ENCODE measurements at regions not wholly inside any gene's neighbourhood (a gene's known extent, or its start where the extent isn't known, plus 50 kb on each side); places are given as distances from the start of the nearest gene placed in this dataset.

DNA sequence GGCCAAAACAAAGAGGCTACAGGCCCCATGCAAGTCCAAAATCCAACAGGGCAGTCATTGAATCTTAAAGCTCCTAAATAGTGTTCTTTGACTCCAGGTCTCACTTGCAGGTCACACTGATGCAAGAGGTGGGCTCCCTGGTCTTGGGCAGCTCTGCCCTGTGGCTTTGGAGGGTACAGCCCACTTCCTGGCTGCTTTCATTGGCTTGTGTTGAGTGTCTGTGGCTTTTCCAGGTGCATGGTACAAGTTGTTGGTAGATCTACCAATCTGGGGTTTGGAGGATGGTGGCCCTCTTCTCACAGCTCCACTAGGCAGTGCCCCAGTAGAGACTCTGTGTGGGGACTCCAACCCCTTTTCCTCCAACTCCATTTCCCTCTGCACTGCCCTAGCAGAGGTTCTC lies 115.8 kb upstream of the ALKAL2 start:
- H3K4me1 ChIP-seq (ENCODE audit: control insufficient read depth, low read depth, low read length) = no peaks in the 10 kb centered on the region
- H2BK120ac ChIP-seq (ENCODE audit: low read depth, low read length) = no peak overlapping the region
- H2BK15ac ChIP-seq (replicated peaks; ENCODE audit: low read depth) = no peak overlapping the region
- no peak overlapping the region for H3K18ac ChIP-seq (ENCODE audit: low read length)
- H3K4ac ChIP-seq (ENCODE audit: low read depth, low read length) = no peak overlapping the region
- H2BK5ac ChIP-seq (ENCODE audit: low read length) = no peak overlapping the region
- no peak overlapping the region for H4K8ac ChIP-seq (ENCODE audit: low read depth, low read length)
- no peak overlapping the region for H3K56ac ChIP-seq (ENCODE audit: low read length)
- no peak for DNase-seq
- H3K79me2 ChIP-seq (ENCODE audit: control insufficient read depth, insufficient read depth, low read length) = no peaks in the 10 kb centered on the region
- H2AK5ac ChIP-seq (ENCODE audit: low read length) = no peak overlapping the region
- no peak overlapping the region for H3K23ac ChIP-seq (ENCODE audit: low read length)
- no peak overlapping the region for H3K9ac ChIP-seq (ENCODE audit: low read length)
- H3K27me3 ChIP-seq (ENCODE audit: insufficient read depth, low read length, poor library complexity) = no peaks in the 10 kb centered on the region
- H3K79me1 ChIP-seq (ENCODE audit: low read length) = no peaks in the 10 kb centered on the region
- no peaks in the 10 kb centered on the region for H3K36me3 ChIP-seq (ENCODE audit: control insufficient read depth, insufficient read depth, low read length)
- no peak overlapping the region for H3K4me3 ChIP-seq (ENCODE audit: low read length)
- no peak overlapping the region for H3K4me2 ChIP-seq (ENCODE audit: low read length)
- no peak overlapping the region for H3K27ac ChIP-seq (ENCODE audit: low read depth, low read length)
- no peak overlapping the region for H4K5ac ChIP-seq (ENCODE audit: low read length)

- no peaks in the 10 kb centered on the region for H3K4me1 ChIP-seq (ENCODE audit: control insufficient read depth, low read depth, low read length)
- H3K27me3 ChIP-seq (ENCODE audit: insufficient read depth, low read length, poor library complexity) = no peaks in the 10 kb centered on the region
- no peak overlapping the region for H4K8ac ChIP-seq (ENCODE audit: low read depth, low read length)
- H3K79me2 ChIP-seq (ENCODE audit: control insufficient read depth, insufficient read depth, low read length) = no peaks in the 10 kb centered on the region
- H3K27ac ChIP-seq (ENCODE audit: low read depth, low read length) = no peak overlapping the region
- no peak overlapping the region for H2AK5ac ChIP-seq (ENCODE audit: low read length)
- no peaks in the 10 kb centered on the region for H3K36me3 ChIP-seq (ENCODE audit: control insufficient read depth, insufficient read depth, low read length)
- H3K9ac ChIP-seq (ENCODE audit: low read length) = no peak overlapping the region
- no peak overlapping the region for H2BK5ac ChIP-seq (ENCODE audit: low read length)
- WGBS (ENCODE audit: extremely low coverage, insufficient coverage, low lambda C conversion rate) = no CpG with 5 or more reads among the region's 3 CpGs
- H4K5ac ChIP-seq (ENCODE audit: low read length) = no peak overlapping the region
- no peak overlapping the region for H3K18ac ChIP-seq (ENCODE audit: low read length)
- H3K23ac ChIP-seq (ENCODE audit: low read length) = no peak overlapping the region
- H3K56ac ChIP-seq (ENCODE audit: low read length) = no peak overlapping the region
- H3K79me1 ChIP-seq (ENCODE audit: low read length) = no peaks in the 10 kb centered on the region
- DNase-seq = no peak
- H2BK120ac ChIP-seq (ENCODE audit: low read depth, low read length) = no peak overlapping the region
- H3K4me3 ChIP-seq (ENCODE audit: low read length) = no peak overlapping the region
- H3K4me2 ChIP-seq (ENCODE audit: low read length) = no peak overlapping the region
- H3K4ac ChIP-seq (ENCODE audit: low read depth, low read length) = no peak overlapping the region
- no peak overlapping the region for H2BK15ac ChIP-seq (replicated peaks; ENCODE audit: low read depth)
These were observed 114.8 kb upstream of the ALKAL2 start for GRCh38 chr2:402721-403120.

- Histone ChIP-seq H3K27me3 (ENCODE audit: insufficient read depth, low read length, poor library complexity) (no peaks in the 10 kb centered on the region), H3K27ac (ENCODE audit: low read depth, low read length) (no peak overlapping the region), H2BK5ac (ENCODE audit: low read length) (no peak overlapping the region), H3K79me2 (ENCODE audit: control insufficient read depth, insufficient read depth, low read length) (no peaks in the 10 kb centered on the region), H3K4me1 (ENCODE audit: control insufficient read depth, low read depth, low read length) (no peaks in the 10 kb centered on the region), H3K36me3 (ENCODE audit: control insufficient read depth, insufficient read depth, low read length) (no peaks in the 10 kb centered on the region), H3K79me1 (ENCODE audit: low read length) (no peaks in the 10 kb centered on the region), H2BK15ac (replicated peaks; ENCODE audit: low read depth) (no peak overlapping the region), H3K4ac (ENCODE audit: low read depth, low read length) (no peak overlapping the region), H3K56ac (ENCODE audit: low read length) (no peak overlapping the region), H3K18ac (ENCODE audit: low read length) (no peak overlapping the region), H3K23ac (ENCODE audit: low read length) (no peak overlapping the region), H3K4me3 (ENCODE audit: low read length) (no peak overlapping the region), H4K5ac (ENCODE audit: low read length) (no peak overlapping the region), H2BK120ac (ENCODE audit: low read depth, low read length) (no peak overlapping the region), H3K9ac (ENCODE audit: low read length) (no peak overlapping the region), H3K4me2 (ENCODE audit: low read length) (no peak overlapping the region), H2AK5ac (ENCODE audit: low read length) (no peak overlapping the region), H4K8ac (ENCODE audit: low read depth, low read length) (no peak overlapping the region)
- no peak for DNase-seq
- no CpG with 5 or more reads among the region's 3 CpGs for WGBS (ENCODE audit: extremely low coverage, insufficient coverage, low lambda C conversion rate)
These were observed 114.3 kb upstream of the ALKAL2 start for GRCh38 chr2:402206-402605.

DNA sequence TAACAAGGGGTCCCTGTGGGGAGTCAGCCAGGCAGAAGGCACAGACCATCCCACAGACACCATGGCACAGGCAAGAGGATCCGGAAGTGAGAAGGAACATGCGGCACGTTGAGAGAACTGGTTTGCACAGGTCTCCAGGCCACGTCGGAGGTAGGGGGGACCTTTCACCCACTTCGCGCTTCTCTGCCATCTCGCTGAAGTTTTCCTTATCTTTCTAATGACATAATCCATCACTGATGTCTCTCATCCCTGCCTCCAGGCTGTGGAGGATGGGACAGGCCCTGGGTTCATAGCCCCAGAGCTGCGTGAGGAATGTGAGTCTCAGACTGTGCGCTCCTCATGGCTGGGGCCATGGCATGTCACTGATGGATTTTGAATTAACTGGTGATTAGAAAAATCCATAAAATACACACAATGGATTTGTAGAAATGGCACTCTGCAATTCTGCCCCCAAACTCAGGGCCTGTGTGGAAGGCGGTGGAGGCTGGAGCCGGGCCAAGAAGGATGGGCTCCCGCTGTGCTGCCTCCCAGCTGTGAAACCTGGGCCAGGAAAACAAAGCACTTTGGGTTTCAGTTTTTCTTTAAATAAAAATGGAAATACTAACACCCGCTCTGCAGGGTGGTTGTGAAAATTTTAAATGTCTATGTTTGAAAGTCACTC lies 113.3 kb upstream of the ALKAL2 start:
- Histone ChIP-seq H3K9ac (ENCODE audit: low read length) (no peak overlapping the region), H3K56ac (ENCODE audit: low read length) (no peak overlapping the region), H3K4ac (ENCODE audit: low read depth, low read length) (no peak overlapping the region), H4K5ac (ENCODE audit: low read length) (no peak overlapping the region), H3K27me3 (ENCODE audit: insufficient read depth, low read length, poor library complexity) (no peaks in the 10 kb centered on the region), H3K4me1 (ENCODE audit: control insufficient read depth, low read depth, low read length) (no peaks in the 10 kb centered on the region), H2AK5ac (ENCODE audit: low read length) (no peak overlapping the region), H3K36me3 (ENCODE audit: control insufficient read depth, insufficient read depth, low read length) (no peaks in the 10 kb centered on the region), H3K79me2 (ENCODE audit: control insufficient read depth, insufficient read depth, low read length) (no peaks in the 10 kb centered on the region), H3K27ac (ENCODE audit: low read depth, low read length) (no peak overlapping the region), H3K4me2 (ENCODE audit: low read length) (no peak overlapping the region), H2BK15ac (replicated peaks; ENCODE audit: low read depth) (no peak overlapping the region), H3K23ac (ENCODE audit: low read length) (no peak overlapping the region), H3K18ac (ENCODE audit: low read length) (no peak overlapping the region), H3K4me3 (ENCODE audit: low read length) (no peak overlapping the region), H2BK120ac (ENCODE audit: low read depth, low read length) (no peak overlapping the region), H4K8ac (ENCODE audit: low read depth, low read length) (no peak overlapping the region), H2BK5ac (ENCODE audit: low read length) (no peak overlapping the region), H3K79me1 (ENCODE audit: low read length) (no peaks in the 10 kb centered on the region)
- peak; percentile 11 for DNase-seq
- no CpG with 5 or more reads among the region's 14 CpGs for WGBS (ENCODE audit: extremely low coverage, insufficient coverage, low lambda C conversion rate)

GRCh38 chr2:397926-398325 lies 110.0 kb upstream of the ALKAL2 start:
- H4K5ac ChIP-seq (ENCODE audit: low read length) = no peak overlapping the region
- H3K79me1 ChIP-seq (ENCODE audit: low read length) = no peaks in the 10 kb centered on the region
- WGBS (ENCODE audit: extremely low coverage, insufficient coverage, low lambda C conversion rate) = 100% methylated on average over 1 of the region's 9 CpGs
- H3K23ac ChIP-seq (ENCODE audit: low read length) = no peak overlapping the region
- no peak overlapping the region for H2BK120ac ChIP-seq (ENCODE audit: low read depth, low read length)
- no peak overlapping the region for H3K9ac ChIP-seq (ENCODE audit: low read length)
- H3K27me3 ChIP-seq (ENCODE audit: insufficient read depth, low read length, poor library complexity) = no peaks in the 10 kb centered on the region
- H3K4me1 ChIP-seq (ENCODE audit: control insufficient read depth, low read depth, low read length) = no peaks in the 10 kb centered on the region
- H3K27ac ChIP-seq (ENCODE audit: low read depth, low read length) = no peak overlapping the region
- no peak overlapping the region for H2BK15ac ChIP-seq (replicated peaks; ENCODE audit: low read depth)
- H3K56ac ChIP-seq (ENCODE audit: low read length) = no peak overlapping the region
- no peaks in the 10 kb centered on the region for H3K36me3 ChIP-seq (ENCODE audit: control insufficient read depth, insufficient read depth, low read length)
- no peak overlapping the region for H3K4me2 ChIP-seq (ENCODE audit: low read length)
- no peak overlapping the region for H4K8ac ChIP-seq (ENCODE audit: low read depth, low read length)
- no peak overlapping the region for H3K4ac ChIP-seq (ENCODE audit: low read depth, low read length)
- H3K4me3 ChIP-seq (ENCODE audit: low read length) = no peak overlapping the region
- H3K79me2 ChIP-seq (ENCODE audit: control insufficient read depth, insufficient read depth, low read length) = no peaks in the 10 kb centered on the region
- H3K18ac ChIP-seq (ENCODE audit: low read length) = no peak overlapping the region
- DNase-seq = no peak
- no peak overlapping the region for H2AK5ac ChIP-seq (ENCODE audit: low read length)
- no peak overlapping the region for H2BK5ac ChIP-seq (ENCODE audit: low read length)

DNA sequence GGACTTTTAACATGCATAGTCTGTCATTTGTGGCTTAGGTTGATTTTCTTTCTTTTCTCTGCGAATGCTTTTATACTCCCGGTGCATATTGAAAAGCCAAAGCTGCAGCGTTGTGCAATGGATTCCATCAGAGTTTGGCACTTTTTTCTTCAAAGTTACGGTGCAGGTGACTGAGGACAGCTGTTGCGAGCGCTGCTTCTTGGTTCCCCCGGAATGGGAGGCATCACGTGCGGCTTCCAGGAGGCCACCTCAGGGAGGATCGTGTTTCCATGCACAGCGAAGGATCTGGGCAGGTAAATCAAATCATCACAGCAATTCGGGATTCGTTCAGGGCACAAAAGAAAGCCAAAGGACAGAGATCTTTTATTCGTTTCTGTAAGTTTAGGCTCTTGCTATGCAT lies 109.6 kb upstream of the ALKAL2 start:
- Histone ChIP-seq H3K79me2 (ENCODE audit: control insufficient read depth, insufficient read depth, low read length) (no peaks in the 10 kb centered on the region), H3K79me1 (ENCODE audit: low read length) (no peaks in the 10 kb centered on the region), H4K5ac (ENCODE audit: low read length) (no peak overlapping the region), H2BK120ac (ENCODE audit: low read depth, low read length) (no peak overlapping the region), H3K4ac (ENCODE audit: low read depth, low read length) (no peak overlapping the region), H4K8ac (ENCODE audit: low read depth, low read length) (no peak overlapping the region), H3K4me2 (ENCODE audit: low read length) (no peak overlapping the region), H2BK5ac (ENCODE audit: low read length) (no peak overlapping the region), H3K18ac (ENCODE audit: low read length) (no peak overlapping the region), H2BK15ac (replicated peaks; ENCODE audit: low read depth) (no peak overlapping the region), H3K36me3 (ENCODE audit: control insufficient read depth, insufficient read depth, low read length) (no peaks in the 10 kb centered on the region), H3K27me3 (ENCODE audit: insufficient read depth, low read length, poor library complexity) (no peaks in the 10 kb centered on the region), H3K4me3 (ENCODE audit: low read length) (no peak overlapping the region), H3K9ac (ENCODE audit: low read length) (no peak overlapping the region), H3K23ac (ENCODE audit: low read length) (no peak overlapping the region), H3K27ac (ENCODE audit: low read depth, low read length) (no peak overlapping the region), H2AK5ac (ENCODE audit: low read length) (no peak overlapping the region), H3K4me1 (ENCODE audit: control insufficient read depth, low read depth, low read length) (no peaks in the 10 kb centered on the region), H3K56ac (ENCODE audit: low read length) (no peak overlapping the region)
- no peak for DNase-seq
- no CpG with 5 or more reads among the region's 14 CpGs for WGBS (ENCODE audit: extremely low coverage, insufficient coverage, low lambda C conversion rate)

All from mesendoderm (in vitro differentiated cells).